HUES64 (cell line): ENCODE measurements at regions not wholly inside any gene's neighbourhood (a gene's known extent, or its start where the extent isn't known, plus 50 kb on each side); places are given as distances from the start of the nearest gene placed in this dataset.

Experiments used
- H3K27ac ChIP-seq: 2 replicates; pipeline ENCODE4 v1.7.0; 2013; ENCODE audit warnings: low read depth, low read length, inconsistent platforms
- H3K27me3 ChIP-seq: 2 replicates; pipeline ENCODE4 v1.6.1; 2013; ENCODE audit warnings: mild to moderate bottlenecking, low read length; ENCODE audit not compliant: insufficient read depth
- H3K36me3 ChIP-seq: 2 replicates; pipeline ENCODE4 v1.6.1; 2013; ENCODE audit warnings: mild to moderate bottlenecking, low read length; ENCODE audit not compliant: insufficient read depth
- H3K4me1 ChIP-seq: 2 replicates; pipeline ENCODE4 v1.6.1; 2013; ENCODE audit warnings: mild to moderate bottlenecking, low read length, moderate library complexity; ENCODE audit not compliant: insufficient read depth
- H3K4me3 ChIP-seq: 2 replicates; pipeline ENCODE4 v1.5.1; 2013; ENCODE audit warnings: mild to moderate bottlenecking, low read length, moderate library complexity
- H3K9ac ChIP-seq: 2 replicates; pipeline ENCODE4 v1.6.1; 2013; ENCODE audit warnings: mild to moderate bottlenecking, low read depth, low read length
- H3K9me3 ChIP-seq: 2 replicates; pipeline ENCODE4 v1.6.1; 2013; ENCODE audit warnings: low read depth, low read length; ENCODE audit not compliant: insufficient read depth
- WGBS: fragments of 150-250, 120-280 bp; methylation state at CpG from one replicate; pipeline ENCODE4 v1.1.7; 2013; ENCODE audit warnings: missing lambda C conversion rate; 5-methylcytosine and 5-hydroxymethylcytosine counted together

DNA sequence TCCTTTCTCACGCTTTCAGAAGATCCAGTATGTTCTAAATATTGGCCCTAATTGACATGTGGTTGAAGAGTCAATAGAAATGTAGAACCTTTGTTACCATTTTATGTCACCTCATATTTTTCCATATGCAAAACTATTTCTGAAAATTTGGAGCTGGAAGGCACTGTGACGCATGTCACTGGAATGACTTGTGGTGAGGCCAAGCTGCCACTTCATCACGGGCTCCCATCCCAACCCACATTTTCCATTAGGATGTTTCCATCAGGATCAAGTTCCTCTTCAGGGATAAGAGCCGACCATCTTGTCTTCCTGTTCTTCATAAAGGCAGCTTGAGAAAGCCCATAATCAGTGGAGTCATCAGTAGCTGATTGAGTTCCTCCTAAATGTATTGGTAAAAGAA lies 1241.7 kb downstream of the GATA3 start:
- no peak overlapping the region for H3K4me3 ChIP-seq
- no peaks in the 10 kb centered on the region for H3K27me3 ChIP-seq
- H3K4me1 ChIP-seq: no peaks in the 10 kb centered on the region; the same call in 1 of the 2 replicates
- 92% methylated on average over 3 of the region's 4 CpGs for WGBS
- no peak overlapping the region for H3K27ac ChIP-seq
- H3K36me3 ChIP-seq: no peaks in the 10 kb centered on the region
- no peak overlapping the region for H3K9ac ChIP-seq
- H3K9me3 ChIP-seq: no peaks in the 10 kb centered on the region

- H3K4me3 ChIP-seq: no peak overlapping the region
- H3K27me3 ChIP-seq: no peaks in the 10 kb centered on the region
- WGBS: 98% methylated on average over 3 of the region's 3 CpGs
- no peak overlapping the region for H3K9ac ChIP-seq
- H3K9me3 ChIP-seq: no peaks in the 10 kb centered on the region
- no peaks in the 10 kb centered on the region for H3K36me3 ChIP-seq
- no peaks in the 10 kb centered on the region; the same call in 1 of the 2 replicates for H3K4me1 ChIP-seq
- no peak overlapping the region for H3K27ac ChIP-seq
Observed at GRCh38 chr10:9297580-9297979, 1243.1 kb downstream of the GATA3 start.

- no peaks in the 10 kb centered on the region for H3K27me3 ChIP-seq
- H3K36me3 ChIP-seq: no peaks in the 10 kb centered on the region
- 89% methylated on average over 2 of the region's 2 CpGs for WGBS
- H3K9ac ChIP-seq: no peak overlapping the region
- no peaks in the 10 kb centered on the region; the same call in 1 of the 2 replicates for H3K4me1 ChIP-seq
- H3K9me3 ChIP-seq: no peaks in the 10 kb centered on the region
- H3K27ac ChIP-seq: no peak overlapping the region
- H3K4me3 ChIP-seq: no peak overlapping the region
Observed at GRCh38 chr10:9299966-9300365, 1245.5 kb downstream of the GATA3 start.

DNA sequence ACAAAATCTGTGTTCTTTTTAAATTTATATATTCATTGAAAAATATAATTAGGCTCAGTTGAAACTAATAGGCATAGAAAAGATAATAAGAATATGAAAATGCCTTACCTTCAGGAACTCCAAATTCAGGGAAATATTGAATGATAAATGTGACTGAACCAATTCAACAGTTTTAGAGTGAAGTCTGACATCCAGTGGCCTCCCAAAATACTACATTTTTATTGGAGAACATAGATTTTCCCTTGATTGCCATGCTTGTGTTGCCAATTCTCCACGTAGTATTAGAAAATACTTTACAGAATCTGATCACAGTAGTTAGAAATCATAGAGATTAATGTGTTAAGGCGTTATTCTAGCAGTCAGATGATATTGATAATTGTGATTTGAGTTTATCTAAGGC lies 1246.7 kb downstream of the GATA3 start:
- Histone ChIP-seq H3K27me3 (no peaks in the 10 kb centered on the region), H3K27ac (no peak overlapping the region), H3K4me1 (no peaks in the 10 kb centered on the region), H3K9me3 (no peaks in the 10 kb centered on the region), H3K9ac (no peak overlapping the region), H3K4me3 (no peak overlapping the region), H3K36me3 (no peaks in the 10 kb centered on the region)
- WGBS: 87% methylated on average over 2 of the region's 2 CpGs

GRCh38 chr10:9301554-9301953 lies 1247.1 kb downstream of the GATA3 start:
- Histone ChIP-seq H3K27me3 (no peaks in the 10 kb centered on the region), H3K9me3 (no peaks in the 10 kb centered on the region), H3K36me3 (no peaks in the 10 kb centered on the region), H3K9ac (no peak overlapping the region), H3K4me1 (no peaks in the 10 kb centered on the region), H3K27ac (no peak overlapping the region), H3K4me3 (no peak overlapping the region)
- 93% methylated on average over 4 of the region's 4 CpGs for WGBS

DNA sequence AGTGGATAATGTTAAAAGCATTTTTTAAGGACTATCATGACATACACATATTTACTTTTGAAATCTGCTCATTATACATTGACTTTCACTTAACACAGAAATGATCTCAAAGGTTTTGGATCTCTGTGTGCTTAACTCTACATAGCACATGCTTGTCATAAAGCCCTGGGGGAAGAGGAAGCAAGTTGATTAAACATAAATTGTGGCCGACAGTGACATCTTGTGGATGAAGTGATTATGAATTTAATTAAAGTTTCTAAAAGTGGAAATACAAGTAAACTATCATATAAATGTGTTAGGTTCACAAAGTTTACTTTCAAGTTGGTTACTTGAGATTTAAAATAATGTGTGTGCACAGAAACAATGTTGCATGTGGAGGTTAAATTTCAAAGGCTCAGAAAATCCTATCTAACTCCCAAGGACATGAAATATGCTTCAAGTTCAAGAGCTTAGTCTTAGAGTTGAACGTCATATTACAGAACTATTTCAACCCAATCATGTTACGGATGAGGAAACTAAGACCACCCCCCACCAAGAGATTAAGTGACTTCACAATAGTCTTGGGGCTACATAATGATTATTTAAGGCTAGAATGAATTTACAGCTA lies 1247.8 kb downstream of the GATA3 start:
- no peak overlapping the region for H3K27ac ChIP-seq
- H3K4me1 ChIP-seq: no peaks in the 10 kb centered on the region
- no peaks in the 10 kb centered on the region for H3K9me3 ChIP-seq
- no peaks in the 10 kb centered on the region for H3K36me3 ChIP-seq
- 69% methylated on average over 3 of the region's 3 CpGs for WGBS
- H3K27me3 ChIP-seq: no peaks in the 10 kb centered on the region
- no peak overlapping the region for H3K4me3 ChIP-seq
- H3K9ac ChIP-seq: no peak overlapping the region

GRCh38 chr10:9305018-9305655 lies 1250.6 kb downstream of the GATA3 start:
- Histone ChIP-seq H3K9me3 (no peaks in the 10 kb centered on the region), H3K4me1 (no peaks in the 10 kb centered on the region), H3K9ac (no peak overlapping the region), H3K36me3 (no peaks in the 10 kb centered on the region), H3K27me3 (no peaks in the 10 kb centered on the region), H3K4me3 (no peak overlapping the region), H3K27ac (no peak overlapping the region)
- 94% methylated on average over 5 of the region's 6 CpGs for WGBS

DNA sequence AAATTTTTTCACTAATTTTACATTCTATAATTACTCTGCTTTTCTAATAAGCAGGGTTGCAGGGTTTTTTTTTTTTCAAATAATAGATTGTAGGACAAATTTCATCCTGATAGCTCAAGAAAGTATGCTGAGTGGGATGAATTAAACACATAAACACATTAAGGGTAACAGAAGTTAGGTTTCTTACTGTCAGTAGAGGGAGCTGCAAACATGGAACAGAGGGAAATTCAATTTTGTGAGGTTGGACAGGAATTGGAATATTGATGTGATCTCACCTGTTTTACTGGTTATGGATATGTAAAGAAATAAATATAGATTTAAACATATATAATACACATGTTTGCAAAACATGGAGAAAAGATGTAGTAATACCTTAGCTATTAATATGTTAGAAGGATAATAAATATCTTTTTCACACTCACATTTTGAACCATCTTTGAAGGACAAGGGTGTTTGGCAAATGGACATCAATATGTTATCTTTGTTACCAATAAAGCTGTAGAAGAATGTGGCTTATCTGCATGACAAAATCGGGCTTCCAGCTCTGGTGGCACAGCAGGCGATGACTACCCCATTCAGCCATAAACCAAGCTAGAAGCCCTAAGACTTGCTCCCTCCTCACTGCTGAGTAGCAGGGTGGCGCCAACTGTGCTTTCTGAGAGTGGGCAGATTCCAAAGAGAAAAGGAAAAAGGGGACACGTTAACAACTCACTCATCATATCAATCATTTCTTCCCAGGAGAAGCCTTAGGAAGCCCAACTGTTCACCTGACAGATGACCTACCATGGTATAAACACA lies 1257.4 kb downstream of the GATA3 start:
- no peak overlapping the region for H3K9ac ChIP-seq
- H3K27me3 ChIP-seq: no peaks in the 10 kb centered on the region
- H3K4me3 ChIP-seq: no peak overlapping the region
- H3K27ac ChIP-seq: no peak overlapping the region
- H3K4me1 ChIP-seq: peaks cover 8% of the 10 kb centered on the region; the same call in 1 of the 2 replicates
- 74% methylated on average over 3 of the region's 4 CpGs for WGBS
- H3K36me3 ChIP-seq: no peaks in the 10 kb centered on the region
- no peaks in the 10 kb centered on the region for H3K9me3 ChIP-seq

DNA sequence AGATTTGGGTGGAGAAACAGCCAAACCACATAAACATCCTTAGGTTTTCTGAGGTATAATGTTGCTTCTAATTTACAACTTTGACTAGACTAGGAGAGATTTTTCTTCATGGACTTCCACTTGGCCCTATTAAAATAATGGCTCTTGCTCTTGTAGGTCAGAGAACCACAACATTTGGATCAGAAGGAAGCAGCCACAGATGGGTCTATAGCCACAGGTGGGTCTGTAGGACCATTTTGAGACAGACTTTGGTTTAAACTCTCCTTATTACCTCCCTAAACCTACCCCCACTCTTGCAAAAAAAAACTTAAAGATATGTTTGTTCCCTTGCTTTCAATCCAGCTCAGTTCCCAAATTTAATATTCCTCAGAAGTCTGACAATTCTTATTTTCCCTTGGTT lies 1260.8 kb downstream of the GATA3 start:
- H3K9me3 ChIP-seq: no peaks in the 10 kb centered on the region
- no peaks in the 10 kb centered on the region for H3K27me3 ChIP-seq
- H3K4me3 ChIP-seq: no peak overlapping the region
- H3K27ac ChIP-seq: no peak overlapping the region
- peaks cover 8% of the 10 kb centered on the region; the same call in 1 of the 2 replicates for H3K4me1 ChIP-seq
- H3K9ac ChIP-seq: no peak overlapping the region
- no peaks in the 10 kb centered on the region for H3K36me3 ChIP-seq

DNA sequence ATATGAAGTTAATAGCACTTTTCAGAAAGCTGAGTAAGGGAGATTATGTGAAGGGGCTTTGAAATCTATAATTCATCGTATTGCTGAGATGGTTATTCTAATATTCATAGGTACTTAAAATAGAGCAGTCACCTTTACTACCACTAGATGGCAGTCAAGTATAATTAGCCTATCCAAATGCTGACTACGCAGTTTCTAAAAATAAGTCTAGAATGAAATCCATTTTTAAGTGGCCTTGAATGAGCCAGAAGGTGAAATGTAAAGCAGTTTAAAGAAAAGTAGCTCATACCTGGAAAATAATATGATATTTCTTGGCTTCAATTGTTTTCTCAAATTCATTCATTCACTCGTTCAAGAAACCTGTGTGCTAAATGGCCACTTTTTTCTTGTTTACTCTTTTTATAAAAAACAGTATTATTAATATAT lies 1277.1 kb downstream of the GATA3 start:
- Histone ChIP-seq H3K9ac (no peak overlapping the region), H3K36me3 (no peaks in the 10 kb centered on the region), H3K27me3 (no peaks in the 10 kb centered on the region), H3K27ac (no peak overlapping the region), H3K4me3 (no peak overlapping the region), H3K4me1 (no peaks in the 10 kb centered on the region), H3K9me3 (no peaks in the 10 kb centered on the region)
- WGBS: 67% methylated on average over 1 of the region's 3 CpGs

- Histone ChIP-seq H3K4me1 (no peaks in the 10 kb centered on the region), H3K27ac (no peak overlapping the region)
Observed at GRCh38 chr10:9334270-9334669, 1279.8 kb downstream of the GATA3 start.

More at GRCh38 chr10:9334270-9334669, 1279.8 kb downstream of the GATA3 start:
- Histone ChIP-seq H3K9me3 (no peaks in the 10 kb centered on the region), H3K9ac (no peak overlapping the region), H3K27me3 (no peaks in the 10 kb centered on the region), H3K36me3 (no peaks in the 10 kb centered on the region), H3K4me3 (no peak overlapping the region)
- 87% methylated on average over 3 of the region's 3 CpGs for WGBS
